Superior temporal gyrus (tissue), 1 donor: ENCODE measurements at regions not wholly inside any gene's neighbourhood (a gene's known extent, or its start where the extent isn't known, plus 50 kb on each side); places are given as distances from the start of the nearest gene placed in this dataset.

ENCODE experiments used
- DNase-seq: peaks from one replicate; pipeline ENCODE4 v3.0.0-alpha.2; 2016; ENCODE audit errors: extremely low spot score

GRCh38 chr3:64354956-64355355 lies 129.7 kb upstream of the PRICKLE2 start:
- no peak for DNase-seq

DNA sequence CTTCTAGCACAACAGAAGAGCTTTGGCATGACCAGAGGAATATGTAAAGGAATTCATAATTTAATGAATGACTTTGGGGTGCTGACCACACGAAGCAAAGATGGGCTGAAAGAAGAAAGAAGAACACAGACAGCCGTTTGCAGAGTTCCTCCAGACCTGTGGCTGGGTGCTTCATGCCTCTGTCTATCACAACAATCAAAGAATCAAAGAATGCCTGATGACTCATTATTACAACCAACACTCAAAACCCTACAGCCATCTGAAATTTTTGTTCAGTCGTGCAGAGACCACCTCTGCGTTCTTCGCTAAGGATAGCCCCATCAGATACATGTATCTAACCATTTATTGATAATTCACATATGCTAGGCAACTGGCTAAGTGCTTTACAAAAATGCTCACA lies 129.0 kb upstream of the PRICKLE2 start:
- DNase-seq: no peak

GRCh38 chr3:64353226-64353625 lies 128.0 kb upstream of the PRICKLE2 start:
- DNase-seq: no peak

DNA sequence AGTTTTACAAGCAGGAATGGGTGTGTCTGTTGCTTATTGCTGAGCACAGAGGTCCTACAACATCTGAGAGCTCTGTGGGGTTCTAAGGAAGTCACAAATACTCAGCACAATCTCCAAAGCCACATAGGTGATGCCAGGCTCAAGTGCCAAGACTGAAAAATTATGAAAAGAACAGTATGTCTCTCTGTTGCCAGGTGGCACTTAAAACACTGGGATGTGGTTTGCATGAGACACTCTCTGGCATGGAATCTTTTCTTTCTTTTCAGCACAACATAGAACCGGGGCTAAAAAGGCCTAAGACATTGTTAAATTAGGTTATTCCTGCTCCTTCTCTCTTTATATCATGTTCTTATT lies 127.3 kb upstream of the PRICKLE2 start:
- DNase-seq: no peak

DNA sequence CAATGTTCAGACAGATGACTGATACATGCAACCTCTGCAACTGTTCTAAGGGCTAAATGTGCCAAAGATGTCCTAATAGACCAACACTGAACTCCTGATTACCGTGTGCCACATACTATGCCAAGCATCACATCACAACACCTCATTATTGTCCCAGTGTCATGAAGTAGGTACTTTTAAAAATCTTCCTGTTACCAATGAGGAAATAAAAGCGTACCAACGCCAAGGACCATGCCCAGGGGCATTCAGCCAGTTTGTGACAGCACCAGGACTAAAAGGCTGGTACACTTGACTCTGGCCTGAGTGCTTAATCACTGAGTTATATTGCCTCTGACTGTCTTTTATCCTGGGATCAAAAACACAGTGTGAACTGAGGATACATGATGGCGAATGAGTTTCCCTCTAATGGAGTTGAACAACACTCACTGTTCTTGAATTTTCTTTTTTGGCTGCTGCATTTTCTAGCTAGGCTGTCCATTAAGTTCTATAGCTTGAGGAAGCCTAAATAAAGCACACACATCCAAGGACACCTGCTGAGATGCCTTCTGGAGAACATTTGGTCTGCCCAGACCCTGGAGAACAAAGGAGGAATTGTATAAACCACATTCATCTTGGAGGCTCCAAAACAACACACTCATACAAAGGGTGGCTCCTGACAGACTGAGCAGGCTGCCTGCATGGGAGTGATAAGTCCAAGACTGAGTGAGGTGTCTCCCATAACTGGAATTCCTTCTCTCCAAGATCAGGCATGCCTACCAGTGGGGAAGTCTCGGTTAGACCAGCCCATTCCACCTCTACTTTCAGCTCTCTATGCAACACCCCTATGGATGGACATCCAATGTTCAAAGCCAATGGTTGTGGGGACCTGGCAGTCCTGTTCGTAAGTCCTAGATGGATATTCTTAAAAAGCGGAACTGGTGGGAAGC lies 126.7 kb upstream of the PRICKLE2 start:
- DNase-seq: no peak

- DNase-seq: no peak
Observed at GRCh38 chr3:64349551-64349950, 124.3 kb upstream of the PRICKLE2 start.

GRCh38 chr3:64345371-64345770 lies 120.1 kb upstream of the PRICKLE2 start:
- peak; percentile 38 for DNase-seq

DNA sequence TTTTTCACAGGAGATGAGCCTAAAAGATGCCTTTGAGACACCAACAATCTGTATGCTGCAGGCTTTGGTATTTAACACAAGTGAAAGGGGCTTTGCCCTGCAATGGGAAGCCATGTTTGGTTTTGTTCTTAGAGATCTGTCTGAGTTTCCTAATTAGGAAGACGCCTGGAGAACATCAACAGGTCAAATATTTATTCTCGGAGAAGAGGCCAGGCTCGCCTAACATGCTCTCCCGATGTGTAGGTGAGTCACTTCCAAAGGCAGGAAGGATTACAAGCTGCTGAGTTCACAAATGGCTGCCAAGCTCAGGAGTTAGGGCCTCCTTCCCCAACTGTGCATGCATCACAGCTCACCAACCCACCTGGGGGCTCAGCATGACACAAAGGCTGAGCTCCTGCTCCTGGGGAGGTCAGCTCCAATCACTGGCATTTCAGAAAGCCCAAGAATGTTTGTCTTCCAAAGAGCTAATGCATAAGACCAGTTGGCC lies 119.5 kb upstream of the PRICKLE2 start:
- no peak for DNase-seq

DNA sequence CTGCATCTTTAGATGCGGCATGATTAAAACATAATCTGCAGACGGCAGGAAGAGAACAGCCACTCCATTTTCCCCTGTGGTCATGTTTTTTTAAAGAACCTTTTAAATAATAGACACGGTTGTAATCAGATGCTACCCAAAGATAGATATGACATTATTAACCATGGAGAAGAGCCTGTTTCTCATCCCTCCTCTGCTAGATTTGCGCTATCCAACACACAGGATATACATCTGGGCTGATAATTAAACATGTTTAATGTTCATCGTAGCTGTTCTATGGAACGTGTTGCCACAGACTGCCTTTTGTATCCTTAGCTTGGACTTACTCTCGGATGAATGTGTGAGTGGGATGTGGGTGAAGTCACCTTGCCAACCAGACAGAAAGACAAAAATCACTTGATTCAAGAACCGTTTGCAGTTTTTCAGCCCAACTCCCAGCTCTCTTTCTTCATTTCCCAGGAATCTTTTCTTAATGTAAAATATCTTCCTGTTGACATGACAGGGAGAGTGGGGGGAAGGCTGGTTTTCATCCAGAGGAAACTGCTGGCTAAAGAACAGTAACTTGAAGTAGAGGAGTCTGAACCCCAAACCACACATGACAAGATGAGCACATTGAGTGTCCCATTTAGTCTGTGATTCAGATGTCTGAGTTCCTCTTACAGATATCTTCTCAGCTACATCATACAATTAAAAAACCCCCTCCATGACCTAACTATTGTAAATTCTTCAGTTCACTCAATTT lies 118.6 kb upstream of the PRICKLE2 start:
- DNase-seq: no peak

GRCh38 chr3:64342940-64343688 lies 117.8 kb upstream of the PRICKLE2 start:
- DNase-seq: no peak

GRCh38 chr3:64341296-64341695 lies 116.0 kb upstream of the PRICKLE2 start:
- DNase-seq: no peak

- no peak for DNase-seq
Observed at GRCh38 chr3:64340641-64341101, 115.4 kb upstream of the PRICKLE2 start.

- no peak for DNase-seq
Observed at GRCh38 chr3:64336488-64336887, 111.2 kb upstream of the PRICKLE2 start.

DNA sequence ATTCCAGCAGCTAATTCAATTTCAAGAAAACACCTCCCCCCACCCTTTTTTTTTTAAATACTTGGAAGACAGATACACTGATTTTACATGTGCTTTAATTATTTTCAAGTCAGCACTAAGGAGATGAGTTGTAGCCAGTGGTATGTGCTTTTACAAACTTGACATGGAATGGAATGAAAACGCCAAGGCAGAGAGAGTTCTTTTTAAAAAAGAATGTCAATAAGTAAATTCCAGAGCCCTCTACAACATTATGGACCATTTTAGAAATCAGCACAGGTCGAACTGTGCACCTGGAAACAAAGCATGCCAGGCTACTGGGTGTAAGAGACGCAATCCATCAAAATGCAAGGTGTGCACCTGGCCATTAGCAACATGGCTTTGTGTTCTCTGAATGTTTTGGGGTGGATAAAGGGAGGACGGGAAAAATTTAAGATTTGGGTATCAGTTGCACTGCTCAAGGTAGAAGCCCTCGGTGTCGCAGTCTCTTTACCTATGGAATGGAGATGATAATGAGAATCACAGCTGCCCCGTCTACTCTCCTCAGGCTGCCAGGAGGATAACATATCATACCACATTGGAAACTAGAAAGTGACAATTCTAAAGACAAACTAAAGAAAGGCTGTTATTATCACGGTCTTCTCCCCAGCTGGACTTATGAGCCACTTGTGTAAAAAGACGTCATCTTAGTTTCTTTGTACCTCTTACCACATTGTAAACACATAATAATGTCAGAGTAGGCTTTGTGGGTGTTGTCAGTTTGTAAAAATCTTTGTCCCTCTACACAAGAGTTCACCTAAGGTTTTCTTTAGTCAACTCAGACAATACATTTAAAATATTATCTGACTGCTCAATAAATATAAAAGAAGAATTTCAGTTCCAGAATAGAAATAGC lies 107.4 kb upstream of the PRICKLE2 start:
- no peak for DNase-seq

GRCh38 chr3:64331605-64332004 lies 106.3 kb upstream of the PRICKLE2 start:
- DNase-seq: no peak

GRCh38 chr3:64329037-64329436 lies 103.8 kb upstream of the PRICKLE2 start:
- DNase-seq: no peak

- peak; percentile 68 for DNase-seq
Observed at GRCh38 chr3:64327100-64327804, 102.0 kb upstream of the PRICKLE2 start.

DNA sequence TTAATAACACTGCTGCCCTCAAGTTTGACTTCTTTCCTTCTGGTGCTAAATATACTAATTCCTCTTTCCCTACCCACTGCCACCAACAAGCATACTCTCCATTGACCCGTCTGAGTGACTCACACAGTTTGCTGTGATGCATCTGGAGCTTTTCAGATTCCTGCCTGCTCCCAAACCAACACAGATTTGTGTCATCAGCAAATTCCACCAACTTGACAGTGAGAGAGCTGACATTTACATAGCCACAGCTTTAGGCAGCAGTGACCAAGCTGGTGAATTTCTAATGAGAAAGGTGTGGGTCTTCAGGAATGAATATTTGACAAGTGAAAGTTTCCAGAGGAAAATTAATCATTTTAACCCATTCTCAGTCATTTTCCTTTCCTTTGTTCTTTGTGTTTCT lies 96.5 kb upstream of the PRICKLE2 start:
- peak; percentile 24 for DNase-seq

- no peak for DNase-seq
Observed at GRCh38 chr3:64319391-64319790, 94.1 kb upstream of the PRICKLE2 start.

DNA sequence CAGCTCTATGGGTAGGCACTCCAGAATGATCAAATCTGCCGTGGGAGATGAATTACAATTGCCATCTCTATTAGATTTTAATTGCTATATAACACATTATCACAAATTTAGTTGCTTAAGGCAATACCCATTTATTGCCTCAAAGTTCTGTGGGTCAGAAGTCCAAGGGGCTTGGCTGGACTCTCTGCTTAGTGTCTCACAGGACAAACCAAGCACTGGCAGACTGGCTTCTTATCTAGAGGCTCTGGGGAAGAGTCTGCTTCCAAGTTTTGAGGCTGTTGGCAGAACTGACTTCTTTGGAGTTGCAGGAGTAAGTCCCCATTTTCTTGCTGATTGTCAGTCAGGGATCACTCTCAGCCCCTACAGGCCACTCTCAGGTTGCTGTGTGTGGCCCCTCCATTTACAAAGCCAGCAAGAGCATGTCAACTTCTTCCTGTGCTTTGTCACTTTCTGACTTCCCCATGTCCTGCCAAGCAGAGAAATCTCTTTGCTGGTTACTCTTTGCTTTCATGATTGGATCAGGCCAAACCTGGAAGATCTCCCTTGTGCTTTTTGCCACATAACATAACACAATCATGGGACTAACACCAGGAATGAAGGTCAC lies 93.5 kb upstream of the PRICKLE2 start:
- no peak for DNase-seq
